ENCODE measurements at regions not wholly inside any gene's neighbourhood (a gene's known extent, or its start where the extent isn't known, plus 50 kb on each side); places are given as distances from the start of the nearest gene placed in this dataset.

GRCh38 chr12:25362646-25363045 is 111.9 kb upstream of the KRAS start:
- TF ChIP-seq, protein P1, sequence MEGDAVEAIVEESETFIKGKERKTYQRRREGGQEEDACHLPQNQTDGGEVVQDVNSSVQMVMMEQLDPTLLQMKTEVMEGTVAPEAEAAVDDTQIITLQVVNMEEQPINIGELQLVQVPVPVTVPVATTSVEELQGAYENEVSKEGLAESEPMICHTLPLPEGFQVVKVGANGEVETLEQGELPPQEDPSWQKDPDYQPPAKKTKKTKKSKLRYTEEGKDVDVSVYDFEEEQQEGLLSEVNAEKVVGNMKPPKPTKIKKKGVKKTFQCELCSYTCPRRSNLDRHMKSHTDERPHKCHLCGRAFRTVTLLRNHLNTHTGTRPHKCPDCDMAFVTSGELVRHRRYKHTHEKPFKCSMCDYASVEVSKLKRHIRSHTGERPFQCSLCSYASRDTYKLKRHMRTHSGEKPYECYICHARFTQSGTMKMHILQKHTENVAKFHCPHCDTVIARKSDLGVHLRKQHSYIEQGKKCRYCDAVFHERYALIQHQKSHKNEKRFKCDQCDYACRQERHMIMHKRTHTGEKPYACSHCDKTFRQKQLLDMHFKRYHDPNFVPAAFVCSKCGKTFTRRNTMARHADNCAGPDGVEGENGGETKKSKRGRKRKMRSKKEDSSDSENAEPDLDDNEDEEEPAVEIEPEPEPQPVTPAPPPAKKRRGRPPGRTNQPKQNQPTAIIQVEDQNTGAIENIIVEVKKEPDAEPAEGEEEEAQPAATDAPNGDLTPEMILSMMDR (IDR thresholded peaks at IDR 0.05): no peak
- TF ChIP-seq POLR2A (IDR thresholded peaks at IDR 0.05): no peak
